Ureter (tissue), 1 donor: ENCODE measurements at regions not wholly inside any gene's neighbourhood (a gene's known extent, or its start where the extent isn't known, plus 50 kb on each side); places are given as distances from the start of the nearest gene placed in this dataset.
"Not testable (repeated sequence)": the region's sequence is repeated elsewhere in the genome, so short reads cannot be mapped to it uniquely, and the experiment has no call there.

Experiments used
- DNase-seq: peaks from one replicate; pipeline ENCODE4 v3.0.0-alpha.2; 2020; ENCODE audit warnings: low spot score
- donor health status: DM: yes; HTN: yes; CAD: no.

DNA sequence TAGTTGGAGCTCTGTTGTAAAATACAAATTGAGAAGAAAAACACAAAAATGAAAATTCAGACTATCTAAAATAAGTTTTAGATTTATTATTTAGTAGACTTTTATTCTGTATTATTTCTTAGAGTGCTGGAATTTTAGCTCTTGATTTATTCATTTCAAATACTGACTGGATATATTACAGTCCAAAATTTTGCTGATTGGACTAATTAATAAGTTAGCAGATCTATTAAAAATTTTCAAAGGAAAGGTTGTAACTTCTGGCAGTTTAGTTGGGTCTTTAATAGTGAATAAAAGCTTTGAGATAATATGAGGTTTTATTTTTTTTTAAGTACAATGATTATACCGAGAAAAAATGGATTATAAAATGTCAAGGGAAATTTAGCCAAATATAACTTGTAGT, 1224.9 kb upstream of the SPRY2 start:
- no peak for DNase-seq

DNA sequence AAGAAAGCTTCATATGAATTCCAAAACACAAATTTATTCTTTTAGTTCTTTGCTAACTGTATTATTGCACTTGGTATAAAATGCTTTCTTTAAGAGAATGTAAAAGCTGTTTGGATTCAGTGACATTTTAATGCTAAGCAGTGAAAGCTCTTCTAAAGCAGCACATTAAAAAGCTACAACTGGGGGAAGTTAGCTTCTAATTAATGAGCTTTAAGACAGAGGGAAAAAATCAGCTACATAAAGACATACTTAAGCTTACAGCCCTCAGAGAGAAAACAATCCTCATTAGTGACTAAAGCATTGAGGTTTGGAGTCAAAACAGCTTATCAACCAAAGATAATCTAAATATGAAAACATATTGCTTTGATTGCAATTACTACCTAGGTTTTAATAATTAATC, 1222.2 kb upstream of the SPRY2 start:
- DNase-seq = no peak

DNA sequence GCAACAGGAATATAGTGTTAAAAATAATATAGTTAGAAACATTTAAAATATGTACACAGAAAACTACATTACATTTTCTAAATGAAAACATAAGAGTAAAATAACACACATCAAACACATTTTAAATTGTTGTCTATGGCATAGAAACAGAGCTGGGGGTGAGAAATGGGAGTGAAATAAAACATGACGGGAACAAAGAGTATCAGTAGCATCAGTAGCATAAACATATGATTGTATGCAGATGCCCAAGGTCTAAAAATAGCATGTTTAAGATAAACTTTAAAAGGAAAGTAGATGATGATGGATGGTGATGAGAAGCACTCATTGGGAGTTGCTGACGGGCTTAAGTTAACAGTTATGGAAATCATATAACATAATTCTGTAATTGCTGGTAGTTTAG, 1221.7 kb upstream of the SPRY2 start:
- no peak for DNase-seq

DNA sequence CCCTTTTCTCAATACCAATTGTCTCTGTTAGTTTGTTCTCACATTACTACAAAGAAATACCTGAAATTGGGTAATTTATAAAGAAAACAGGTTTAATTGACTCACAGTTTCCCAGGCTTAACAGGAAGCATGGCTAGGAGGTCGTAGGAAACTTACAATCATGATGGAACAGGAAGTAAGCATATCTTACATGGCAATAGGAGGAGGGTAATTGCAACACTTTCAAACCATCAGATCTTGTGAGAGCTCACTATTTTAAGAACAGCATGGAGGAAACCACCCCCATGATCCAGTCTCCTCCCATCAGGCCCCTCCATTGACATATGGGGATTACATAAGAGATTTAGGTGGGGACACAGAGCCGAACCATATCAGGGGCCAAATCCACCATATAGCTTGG, 1210.1 kb upstream of the SPRY2 start:
- no peak for DNase-seq

DNA sequence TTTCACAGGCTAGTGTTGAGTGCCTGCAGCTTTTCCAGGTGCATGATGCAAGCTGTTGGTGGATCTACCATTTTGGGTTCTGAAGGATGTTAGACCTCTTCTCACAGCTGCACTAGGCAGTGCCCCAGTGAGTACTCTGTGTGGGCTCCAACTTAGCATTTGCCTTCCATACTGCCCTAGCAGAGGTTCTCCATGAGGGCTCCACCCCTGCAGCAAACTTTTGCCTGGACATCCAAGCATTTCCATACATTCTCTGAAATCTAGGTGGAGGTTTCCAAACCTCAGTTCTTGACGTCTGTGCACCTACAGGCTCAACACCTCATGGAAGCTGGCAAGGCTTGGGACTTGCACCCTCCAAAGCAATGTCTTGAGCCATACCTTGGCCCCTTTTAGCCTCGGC, 1205.4 kb upstream of the SPRY2 start:
- not testable (repeated sequence) for DNase-seq

DNA sequence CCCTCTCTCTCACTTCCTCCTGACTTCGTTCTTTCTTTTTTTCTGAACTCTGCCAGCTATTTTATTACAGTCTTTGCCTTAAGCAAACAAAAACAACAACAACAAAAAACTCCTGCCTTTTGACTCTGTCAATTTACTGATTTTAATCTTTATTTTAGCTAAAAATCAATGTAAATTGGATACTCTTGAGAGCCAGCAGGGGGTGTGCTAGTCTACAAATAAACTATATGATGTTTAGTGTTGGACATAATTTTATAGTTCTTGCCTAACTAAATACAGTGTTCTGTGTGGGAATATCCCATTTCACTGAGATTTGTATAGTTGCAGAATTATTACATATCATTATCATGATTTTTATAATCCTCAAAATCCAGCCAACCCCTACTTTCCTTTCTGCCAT, 1199.9 kb upstream of the SPRY2 start:
- no peak for DNase-seq

DNA sequence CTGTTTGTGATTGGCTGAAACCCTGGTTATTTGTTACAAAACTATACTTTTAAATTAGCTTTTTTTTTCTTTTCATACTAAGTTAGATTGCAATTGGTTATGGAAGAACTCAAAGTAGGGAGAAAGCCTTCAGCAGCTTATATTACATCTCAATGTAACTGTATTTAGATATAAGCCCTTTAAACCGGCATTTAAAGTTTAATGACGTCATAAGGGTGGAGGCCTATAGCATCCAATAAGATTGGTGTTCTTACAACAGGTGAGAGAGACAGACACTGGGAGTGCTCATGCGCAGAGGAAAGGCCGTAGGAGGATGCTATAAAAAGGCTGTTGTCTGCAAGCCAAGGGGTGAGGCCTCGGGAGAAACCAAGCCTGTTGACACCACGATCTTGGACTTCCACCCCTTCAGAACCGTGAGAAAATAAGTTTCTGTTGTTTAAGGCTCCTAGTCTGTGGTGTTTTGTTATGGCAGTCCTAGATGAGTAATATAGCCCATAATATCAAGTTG, 1198.8 kb upstream of the SPRY2 start:
- DNase-seq = no peak

DNA sequence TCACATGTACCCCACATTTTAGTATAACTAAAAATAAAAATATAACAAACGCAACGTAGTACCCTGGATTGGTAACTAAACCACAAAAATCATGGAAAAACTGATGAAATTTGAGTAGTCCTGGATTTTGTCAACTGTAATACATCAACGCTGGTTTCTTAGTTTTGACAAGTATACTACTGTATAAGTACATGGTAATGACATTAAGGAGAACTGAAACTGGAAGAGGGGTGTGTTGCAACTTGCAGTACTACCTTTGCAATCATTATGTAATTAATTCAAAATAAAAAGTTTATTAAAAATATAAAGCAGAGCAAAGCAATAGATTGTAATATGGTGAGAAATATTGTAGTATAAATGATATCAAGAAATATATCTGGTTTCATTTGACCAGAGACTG, 1158.0 kb upstream of the SPRY2 start:
- no peak for DNase-seq

DNA sequence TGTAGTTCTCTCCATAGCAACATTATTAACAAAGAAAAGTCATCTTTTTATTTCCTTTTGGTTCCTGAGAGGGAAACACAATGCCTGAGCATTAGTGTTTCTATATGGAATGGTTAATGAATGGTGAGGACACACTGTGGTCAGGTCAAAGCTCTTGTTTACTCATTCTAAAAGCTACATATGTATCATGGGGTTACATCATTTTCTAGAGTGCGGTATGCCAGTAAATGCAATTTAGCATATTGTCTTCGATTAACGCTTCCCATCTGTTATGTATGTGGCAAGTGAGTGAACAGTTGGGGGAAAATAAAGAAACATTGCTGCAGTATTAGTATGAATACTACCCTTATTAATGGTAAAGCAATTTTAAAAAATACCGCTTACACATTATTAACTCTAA, 1152.2 kb upstream of the SPRY2 start:
- no peak for DNase-seq

DNA sequence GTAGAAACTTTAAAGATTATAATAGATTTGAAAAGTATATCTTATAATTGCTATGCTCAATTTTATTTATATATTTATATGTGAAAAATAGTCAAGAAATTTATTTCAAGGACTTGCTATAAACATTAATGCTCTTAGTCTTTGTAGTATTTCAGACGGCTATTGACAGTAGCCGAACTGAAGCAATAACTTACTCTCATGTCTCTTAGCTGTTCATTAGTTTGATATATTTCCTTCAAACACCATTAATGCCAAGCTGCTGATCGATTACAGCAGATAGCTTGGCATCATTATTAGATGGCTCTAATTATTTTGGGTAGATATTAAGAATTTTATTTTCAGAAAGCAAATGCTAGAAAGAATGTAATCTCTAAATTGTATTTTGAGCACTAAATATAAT, 1151.5 kb upstream of the SPRY2 start:
- no peak for DNase-seq

DNA sequence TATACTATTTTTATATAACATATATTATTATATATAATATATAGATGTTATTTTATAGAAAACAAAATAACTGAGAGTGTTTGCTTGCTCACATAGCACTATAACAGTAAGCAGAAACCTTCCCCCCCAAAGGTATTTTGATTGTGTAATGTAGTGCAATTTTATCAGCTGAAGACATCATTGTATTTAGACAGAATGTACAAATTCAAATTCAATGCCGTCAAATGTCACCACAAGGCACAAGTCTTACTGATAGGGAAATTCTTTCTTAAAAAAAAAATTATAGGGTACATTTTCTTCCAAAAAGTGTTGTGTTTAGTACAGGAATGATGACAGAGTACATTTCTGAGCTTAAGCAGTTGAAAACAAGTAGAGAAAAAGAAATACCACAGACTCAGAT, 1147.1 kb upstream of the SPRY2 start:
- no peak for DNase-seq

DNA sequence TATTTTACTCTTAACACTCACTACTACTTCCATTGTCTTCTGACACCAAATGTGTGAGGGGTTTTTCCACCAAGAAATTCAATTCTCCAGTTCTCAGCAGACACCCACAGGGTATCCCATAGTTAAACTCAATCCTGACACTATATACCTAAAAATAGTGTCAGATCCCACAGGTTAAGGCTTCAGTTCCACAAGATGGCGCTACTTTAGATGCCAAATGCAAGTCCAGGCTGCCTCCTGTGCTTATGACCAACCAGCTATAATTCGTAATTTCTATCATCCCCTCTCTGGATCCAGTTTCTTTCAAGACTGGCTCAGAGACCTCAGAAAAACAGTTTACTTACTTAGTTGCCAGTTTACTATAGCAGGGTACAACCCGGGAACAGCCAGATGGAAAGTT, 1146.2 kb upstream of the SPRY2 start:
- DNase-seq = no peak

DNA sequence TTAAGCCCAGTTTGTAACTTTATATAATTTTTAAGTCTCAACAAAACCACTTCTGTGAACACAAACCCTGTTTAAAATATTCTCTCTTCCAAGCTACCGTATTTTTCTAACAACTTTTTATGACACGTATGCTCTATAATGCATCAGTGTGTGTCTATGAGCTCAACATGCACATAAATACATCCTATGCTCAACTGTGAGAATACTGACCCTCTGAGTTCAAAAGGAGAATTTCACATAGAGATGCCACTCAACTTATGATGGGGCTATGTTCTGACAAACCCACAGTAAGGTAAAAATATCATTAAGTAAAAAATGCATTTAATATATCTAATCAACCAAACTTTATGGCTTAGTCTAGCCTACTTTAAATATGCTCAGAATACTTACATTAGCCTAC, 1139.7 kb upstream of the SPRY2 start:
- DNase-seq = no peak

DNA sequence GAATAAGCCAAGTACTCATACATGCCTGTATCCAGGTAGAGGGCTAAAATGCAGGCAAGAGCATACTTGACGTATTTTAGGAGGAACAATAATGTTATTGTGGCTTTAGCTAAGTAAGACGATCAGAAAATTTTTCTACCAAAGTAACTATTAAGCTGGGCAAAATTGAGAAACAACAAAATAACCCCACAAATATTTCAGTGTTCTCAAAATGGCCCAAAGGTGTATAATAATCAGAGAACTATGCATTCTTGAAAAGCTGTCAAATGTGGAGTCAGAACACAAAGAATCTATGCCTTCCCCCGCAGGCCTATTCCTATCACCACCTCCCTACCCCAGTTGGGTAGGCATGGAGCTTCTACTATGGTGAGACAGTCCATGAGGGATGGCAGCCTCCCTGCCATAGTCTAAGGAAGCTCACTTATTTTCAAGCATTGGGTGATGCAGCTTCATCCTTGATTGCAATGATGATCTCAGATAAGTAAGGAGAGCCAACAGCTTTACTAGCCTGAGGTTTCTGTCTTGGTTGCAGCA, 1132.5 kb upstream of the SPRY2 start:
- no peak for DNase-seq

DNA sequence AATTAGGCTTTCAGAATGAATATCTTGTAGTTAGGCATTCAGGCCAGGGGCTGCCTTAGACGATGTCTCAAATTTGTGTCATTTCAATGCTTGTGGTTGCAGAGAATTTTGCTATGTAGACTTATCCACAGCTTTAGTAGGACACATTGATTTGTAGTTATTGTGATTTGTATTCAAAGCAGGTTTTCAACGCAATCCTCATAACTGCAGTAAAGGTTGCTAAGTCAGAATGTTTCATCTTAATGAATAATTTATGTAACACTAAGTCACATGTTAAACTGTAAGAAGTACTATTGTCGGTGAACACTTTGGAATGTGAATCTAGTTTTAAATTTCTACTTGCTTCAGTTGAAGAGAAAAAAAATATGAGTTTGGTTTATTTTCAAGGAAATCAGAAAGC, 1117.2 kb upstream of the SPRY2 start:
- no peak for DNase-seq

DNA sequence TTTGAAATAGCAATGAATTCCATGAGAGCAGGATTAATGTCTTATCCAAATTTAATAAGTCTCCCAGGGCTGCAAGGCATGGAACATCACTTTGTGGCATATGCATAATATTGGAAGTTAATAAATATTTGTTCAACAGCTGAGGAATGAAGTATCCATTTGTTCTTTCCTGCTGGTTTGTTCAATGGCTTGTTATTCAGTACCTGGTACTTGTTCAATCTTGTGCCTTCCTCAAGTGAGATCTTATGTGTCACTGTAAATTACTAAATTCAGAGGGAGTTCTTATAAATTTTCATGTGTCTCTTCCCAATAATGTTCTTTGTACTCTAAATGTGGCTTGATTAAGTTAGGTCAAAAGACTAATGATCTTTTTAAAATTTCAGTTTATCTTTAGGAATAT, 1105.5 kb upstream of the SPRY2 start:
- DNase-seq = no peak

DNA sequence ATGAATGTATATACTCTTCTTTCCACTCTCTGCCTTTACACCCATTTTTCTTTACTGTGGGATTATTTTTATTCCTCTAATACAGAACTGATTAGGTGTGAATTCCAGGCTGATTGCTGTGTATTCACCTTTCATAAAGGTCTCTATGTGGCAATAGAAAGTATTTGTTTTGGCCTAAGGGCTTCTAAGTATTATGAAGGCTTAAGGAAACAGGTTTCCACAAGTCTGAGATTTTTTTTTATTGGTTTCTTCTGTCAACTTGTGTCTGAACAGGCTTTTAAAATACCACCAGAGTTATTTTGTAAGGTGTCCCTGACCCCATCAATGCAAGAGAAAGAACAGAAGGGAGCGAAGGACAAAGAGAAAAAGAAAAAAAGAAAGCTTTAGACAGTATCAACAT, 1102.0 kb upstream of the SPRY2 start:
- no peak for DNase-seq

DNA sequence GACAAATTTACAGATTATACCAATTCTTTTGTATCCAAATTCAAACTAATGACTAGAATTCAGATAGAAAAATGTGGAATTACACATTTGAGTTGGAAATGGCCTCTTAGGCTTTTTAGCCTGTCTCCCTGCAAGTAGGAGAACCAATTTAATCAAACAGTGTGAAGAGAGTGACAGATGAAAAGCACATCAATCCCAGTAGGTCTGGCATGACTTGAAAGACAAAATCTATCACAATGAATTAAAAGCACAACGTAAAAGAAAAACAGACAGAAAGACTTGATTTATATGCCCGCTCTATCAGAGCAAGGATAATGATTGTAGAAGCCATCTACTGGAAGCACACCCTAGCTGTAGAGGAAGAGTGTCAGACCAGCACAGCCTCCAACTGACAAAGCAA, 1084.4 kb upstream of the SPRY2 start:
- DNase-seq = no peak

DNA sequence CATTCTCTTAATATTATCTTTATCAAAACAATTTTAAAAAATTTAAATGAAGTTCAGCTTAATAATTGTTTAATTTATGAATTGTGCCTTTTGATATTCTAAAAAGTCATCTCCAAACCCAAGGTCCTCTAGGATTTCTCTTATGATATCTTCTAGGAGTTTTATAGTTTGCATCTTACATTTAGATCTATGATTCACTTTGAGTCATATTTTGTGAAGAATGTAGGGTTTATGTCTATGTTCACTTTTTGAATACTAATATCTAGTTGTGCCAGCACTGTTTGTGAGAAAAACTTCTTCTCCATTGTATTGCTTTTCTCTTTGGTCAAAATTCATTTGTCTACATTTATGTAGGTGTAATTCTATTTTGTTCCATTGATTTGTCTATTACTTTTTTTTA, 1068.4 kb upstream of the SPRY2 start:
- no peak for DNase-seq

DNA sequence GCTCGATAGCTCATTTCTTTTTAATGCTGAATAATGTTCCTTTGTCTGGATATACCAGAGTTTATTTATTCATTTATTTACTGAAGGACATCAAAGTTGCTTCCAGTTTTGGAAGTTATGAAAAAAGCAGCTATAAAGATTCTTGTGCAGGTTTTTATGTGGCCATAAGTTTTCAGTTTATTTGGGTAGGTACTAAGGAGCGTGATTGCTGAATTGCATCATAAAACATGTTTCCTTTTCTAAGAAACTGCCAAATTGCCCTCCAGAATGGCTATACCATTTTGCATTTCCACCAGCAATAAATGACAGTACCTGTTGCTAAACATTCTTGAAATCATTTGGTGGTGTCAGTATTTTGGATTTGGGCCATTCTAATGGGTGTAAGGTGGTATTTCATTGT, 1067.7 kb upstream of the SPRY2 start:
- DNase-seq = no peak

DNA sequence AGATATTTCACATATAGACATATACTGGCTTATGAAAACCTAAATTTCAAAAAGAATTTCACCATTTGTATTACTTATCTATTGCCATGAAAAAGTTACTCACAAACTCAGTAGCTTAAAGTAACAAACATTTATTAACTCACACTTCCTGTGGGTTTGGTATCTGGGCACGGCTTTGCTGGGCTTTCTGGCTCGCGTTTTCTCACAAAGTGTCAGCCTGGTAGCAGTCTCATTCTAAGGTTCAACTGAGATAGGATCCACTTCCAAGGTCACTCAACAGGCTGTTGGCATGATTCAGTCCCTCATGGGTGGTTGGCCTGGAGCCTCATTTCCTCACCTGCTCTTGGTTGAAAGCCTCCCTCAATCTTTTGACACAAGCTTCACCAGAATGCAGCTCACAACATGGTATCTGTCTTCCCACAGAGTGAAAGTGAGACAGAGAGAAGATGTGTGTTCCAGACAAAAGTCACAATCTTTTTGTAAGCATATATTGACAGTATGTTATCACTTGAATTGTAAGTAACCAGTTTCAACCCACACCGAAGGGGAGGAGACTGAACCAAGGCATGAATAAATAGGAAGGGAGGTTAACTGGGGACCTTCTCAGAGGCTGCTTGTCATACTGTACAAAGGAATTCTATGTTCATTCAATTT, 1065.8 kb upstream of the SPRY2 start:
- DNase-seq = no peak

DNA sequence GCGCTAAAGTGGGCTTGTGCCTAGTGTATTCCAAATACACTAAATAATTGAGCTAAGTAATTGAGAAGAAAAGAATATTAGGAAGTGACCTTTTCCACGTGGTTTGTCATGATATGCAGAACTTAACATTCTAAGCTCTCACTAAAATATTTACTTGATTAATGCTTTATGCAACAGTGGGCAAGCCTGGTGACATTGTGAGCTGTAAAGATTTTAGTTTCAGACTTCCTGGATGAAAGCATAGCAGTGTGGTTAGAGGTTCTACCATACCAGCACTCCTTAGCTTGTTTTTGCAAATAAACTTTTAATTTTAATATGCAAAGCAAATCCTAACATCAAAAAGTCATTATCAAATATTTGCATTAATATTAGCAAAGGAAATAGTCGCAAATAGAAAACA, 1065.1 kb upstream of the SPRY2 start:
- no peak for DNase-seq

DNA sequence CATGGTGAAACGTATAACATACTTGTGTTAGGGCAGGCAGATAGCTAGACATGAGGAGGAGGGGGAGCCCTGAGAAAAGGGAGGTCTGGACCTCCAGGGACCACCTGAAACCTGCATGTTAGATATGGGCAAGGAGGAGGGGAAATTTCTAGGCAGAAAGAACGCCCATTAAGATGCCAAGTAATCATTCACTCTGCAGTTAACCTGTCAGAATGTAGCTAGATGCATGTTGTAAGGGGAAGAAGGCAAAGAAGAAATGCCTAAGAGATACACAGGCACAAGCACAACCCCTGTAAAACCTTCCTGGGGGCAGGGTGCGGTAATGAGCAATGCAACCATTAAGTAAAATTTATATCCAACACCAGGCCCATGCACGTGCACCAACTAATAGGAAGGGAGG, 1055.3 kb upstream of the SPRY2 start:
- DNase-seq = no peak

DNA sequence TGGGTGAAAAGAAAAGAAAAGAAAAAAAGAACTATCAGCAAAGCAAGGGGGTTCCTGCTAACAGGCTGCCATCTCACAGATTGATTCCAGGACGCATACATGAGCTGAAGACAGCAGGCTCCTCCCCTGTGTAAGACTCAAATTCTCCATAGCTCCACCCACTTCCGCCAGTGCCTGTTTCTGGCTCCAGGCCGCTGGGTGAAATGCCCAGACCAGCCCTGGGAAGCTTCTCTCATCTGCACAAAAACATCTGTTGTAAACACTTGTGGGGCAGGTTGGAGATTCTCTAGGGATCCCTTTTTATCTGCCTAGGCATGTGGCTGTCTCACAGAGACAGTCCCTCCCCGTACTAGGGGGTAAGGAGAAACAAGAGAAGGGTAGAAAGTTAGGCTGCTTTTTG, 1054.4 kb upstream of the SPRY2 start:
- no peak for DNase-seq
